ENCODE measurements at regions not wholly inside any gene's neighbourhood (a gene's known extent, or its start where the extent isn't known, plus 50 kb on each side); places are given as distances from the start of the nearest gene placed in this dataset.

DNA sequence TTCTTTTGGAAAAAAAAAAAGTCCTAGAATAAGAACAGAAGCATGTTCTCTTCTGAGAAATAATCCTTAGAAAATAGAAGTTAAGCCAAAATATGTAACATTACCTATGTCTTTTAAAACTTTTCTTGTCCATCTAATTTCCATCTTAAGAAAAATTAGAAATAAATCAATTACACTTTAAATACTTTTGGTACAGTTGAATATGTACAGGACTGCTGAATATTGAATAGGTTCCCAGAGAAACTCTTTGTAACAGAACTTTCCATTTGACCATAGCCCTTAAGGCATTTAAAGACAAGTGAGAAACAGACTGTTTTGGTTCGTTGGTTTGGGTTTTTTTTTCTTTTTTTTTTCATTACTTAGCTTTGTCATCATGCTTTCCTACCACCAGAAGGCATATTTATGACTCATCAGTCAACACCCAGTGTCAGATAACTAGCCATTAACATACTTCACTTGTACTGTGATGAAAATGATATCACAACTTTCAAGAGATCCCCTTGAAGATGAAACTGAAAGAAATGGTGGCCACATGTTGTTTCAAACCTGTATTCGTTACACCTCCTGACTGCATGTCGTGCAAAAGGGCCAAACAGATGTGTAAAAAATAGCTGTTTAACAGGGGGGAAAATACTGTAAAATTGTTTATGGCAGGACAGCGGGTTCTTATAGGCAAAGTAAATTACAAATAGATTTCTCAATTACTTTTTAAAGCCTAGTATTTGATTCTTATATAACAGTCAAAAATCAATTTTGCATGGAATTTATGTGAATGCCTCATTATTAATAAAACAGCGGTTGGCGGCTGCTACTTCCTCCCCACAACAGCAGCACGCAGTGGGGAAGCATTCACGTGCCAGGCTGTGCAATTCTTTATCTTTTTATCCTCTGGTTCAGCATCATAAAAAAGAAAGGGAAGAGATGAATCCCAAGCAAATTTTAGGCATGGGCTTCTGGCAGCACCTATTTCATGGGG is 280.7 kb upstream of the HNRNPA3 start:
- no peak overlapping the region for H3K4me3 Mint-ChIP-seq
- POLR2A ChIA-PET, result no interaction called here
- 0 out of 2 replicates have a peak, but pooled peaks cover 3% of the 10 kb centered on the region for H3K36me3 Mint-ChIP-seq
- CTCF ChIA-PET, result no interaction called here
- H3K9me3 Mint-ChIP-seq, result peaks cover 12% of the 10 kb centered on the region
- no peak for TF ChIP-seq ZNF396 (CRISPR knock-in tag; IDR thresholded peaks at IDR 0.05; ENCODE audit: borderline replicate concordance)
- TF ChIP-seq, protein P1, sequence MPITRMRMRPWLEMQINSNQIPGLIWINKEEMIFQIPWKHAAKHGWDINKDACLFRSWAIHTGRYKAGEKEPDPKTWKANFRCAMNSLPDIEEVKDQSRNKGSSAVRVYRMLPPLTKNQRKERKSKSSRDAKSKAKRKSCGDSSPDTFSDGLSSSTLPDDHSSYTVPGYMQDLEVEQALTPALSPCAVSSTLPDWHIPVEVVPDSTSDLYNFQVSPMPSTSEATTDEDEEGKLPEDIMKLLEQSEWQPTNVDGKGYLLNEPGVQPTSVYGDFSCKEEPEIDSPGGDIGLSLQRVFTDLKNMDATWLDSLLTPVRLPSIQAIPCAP (CRISPR knock-in tag; IDR thresholded peaks at IDR 0.05), result no peak
- no peak for TF ChIP-seq FOXP1 (CRISPR knock-in tag; IDR thresholded peaks at IDR 0.05; ENCODE audit: borderline replicate concordance)
- TF ChIP-seq ZNF423 (CRISPR knock-in tag; IDR thresholded peaks at IDR 0.05), result no peak
- TF ChIP-seq MXD4 (CRISPR knock-in tag; IDR thresholded peaks at IDR 0.05; ENCODE audit: borderline replicate concordance), result no peak
- TF ChIP-seq, protein P2, sequence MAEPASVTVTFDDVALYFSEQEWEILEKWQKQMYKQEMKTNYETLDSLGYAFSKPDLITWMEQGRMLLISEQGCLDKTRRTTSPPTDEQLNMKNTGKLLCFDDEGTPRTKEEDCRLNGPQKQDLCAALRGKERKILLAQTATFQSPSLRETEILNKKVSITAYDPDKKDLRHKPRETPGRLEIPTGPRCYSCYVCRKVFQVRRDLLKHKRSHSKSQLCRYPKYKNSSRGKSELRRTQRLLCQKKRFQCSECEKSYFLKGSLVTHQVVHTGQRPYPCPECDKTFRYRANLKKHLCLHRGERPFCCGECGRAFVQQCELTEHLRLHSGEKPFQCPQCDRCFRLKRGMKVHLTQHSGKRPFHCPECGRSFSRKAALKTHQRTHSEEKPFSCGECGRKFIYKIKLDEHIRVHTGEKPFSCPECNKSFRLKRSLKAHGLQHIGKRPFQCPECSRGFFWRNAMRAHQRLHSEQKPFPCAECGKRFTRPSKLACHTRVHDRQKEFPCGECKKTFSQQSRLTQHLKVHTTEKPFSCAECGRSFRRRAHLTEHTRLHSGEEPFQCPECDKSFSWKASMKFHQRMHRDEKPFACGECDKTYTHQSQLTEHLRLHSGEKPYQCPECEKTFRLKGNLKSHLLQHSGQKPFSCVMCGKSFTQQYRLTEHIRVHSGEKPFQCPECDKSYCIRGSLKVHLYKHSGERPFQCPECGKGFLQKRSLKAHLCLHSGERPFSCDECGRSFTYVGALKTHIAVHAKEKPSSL (CRISPR knock-in tag; conservative IDR thresholded peaks at IDR 0.05), result no peak
- TF ChIP-seq OVOL2 (CRISPR knock-in tag; IDR thresholded peaks at IDR 0.05; ENCODE audit: borderline replicate concordance), result no peak
- TF ChIP-seq, protein P3, sequence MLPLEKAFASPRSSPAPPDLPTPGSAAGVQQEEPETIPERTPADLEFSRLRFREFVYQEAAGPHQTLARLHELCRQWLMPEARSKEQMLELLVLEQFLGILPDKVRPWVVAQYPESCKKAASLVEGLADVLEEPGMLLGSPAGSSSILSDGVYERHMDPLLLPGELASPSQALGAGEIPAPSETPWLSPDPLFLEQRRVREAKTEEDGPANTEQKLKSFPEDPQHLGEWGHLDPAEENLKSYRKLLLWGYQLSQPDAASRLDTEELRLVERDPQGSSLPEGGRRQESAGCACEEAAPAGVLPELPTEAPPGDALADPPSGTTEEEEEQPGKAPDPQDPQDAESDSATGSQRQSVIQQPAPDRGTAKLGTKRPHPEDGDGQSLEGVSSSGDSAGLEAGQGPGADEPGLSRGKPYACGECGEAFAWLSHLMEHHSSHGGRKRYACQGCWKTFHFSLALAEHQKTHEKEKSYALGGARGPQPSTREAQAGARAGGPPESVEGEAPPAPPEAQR (CRISPR knock-in tag; IDR thresholded peaks at IDR 0.05), result no peak
- TF ChIP-seq, protein P4, sequence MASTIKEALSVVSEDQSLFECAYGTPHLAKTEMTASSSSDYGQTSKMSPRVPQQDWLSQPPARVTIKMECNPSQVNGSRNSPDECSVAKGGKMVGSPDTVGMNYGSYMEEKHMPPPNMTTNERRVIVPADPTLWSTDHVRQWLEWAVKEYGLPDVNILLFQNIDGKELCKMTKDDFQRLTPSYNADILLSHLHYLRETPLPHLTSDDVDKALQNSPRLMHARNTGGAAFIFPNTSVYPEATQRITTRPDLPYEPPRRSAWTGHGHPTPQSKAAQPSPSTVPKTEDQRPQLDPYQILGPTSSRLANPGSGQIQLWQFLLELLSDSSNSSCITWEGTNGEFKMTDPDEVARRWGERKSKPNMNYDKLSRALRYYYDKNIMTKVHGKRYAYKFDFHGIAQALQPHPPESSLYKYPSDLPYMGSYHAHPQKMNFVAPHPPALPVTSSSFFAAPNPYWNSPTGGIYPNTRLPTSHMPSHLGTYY (CRISPR knock-in tag; IDR thresholded peaks at IDR 0.05), result no peak
- TF ChIP-seq, protein P5, sequence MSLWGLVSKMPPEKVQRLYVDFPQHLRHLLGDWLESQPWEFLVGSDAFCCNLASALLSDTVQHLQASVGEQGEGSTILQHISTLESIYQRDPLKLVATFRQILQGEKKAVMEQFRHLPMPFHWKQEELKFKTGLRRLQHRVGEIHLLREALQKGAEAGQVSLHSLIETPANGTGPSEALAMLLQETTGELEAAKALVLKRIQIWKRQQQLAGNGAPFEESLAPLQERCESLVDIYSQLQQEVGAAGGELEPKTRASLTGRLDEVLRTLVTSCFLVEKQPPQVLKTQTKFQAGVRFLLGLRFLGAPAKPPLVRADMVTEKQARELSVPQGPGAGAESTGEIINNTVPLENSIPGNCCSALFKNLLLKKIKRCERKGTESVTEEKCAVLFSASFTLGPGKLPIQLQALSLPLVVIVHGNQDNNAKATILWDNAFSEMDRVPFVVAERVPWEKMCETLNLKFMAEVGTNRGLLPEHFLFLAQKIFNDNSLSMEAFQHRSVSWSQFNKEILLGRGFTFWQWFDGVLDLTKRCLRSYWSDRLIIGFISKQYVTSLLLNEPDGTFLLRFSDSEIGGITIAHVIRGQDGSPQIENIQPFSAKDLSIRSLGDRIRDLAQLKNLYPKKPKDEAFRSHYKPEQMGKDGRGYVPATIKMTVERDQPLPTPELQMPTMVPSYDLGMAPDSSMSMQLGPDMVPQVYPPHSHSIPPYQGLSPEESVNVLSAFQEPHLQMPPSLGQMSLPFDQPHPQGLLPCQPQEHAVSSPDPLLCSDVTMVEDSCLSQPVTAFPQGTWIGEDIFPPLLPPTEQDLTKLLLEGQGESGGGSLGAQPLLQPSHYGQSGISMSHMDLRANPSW (CRISPR knock-in tag; conservative IDR thresholded peaks at IDR 0.05; ENCODE audit: low read depth), result no peak
- TF ChIP-seq NFATC4 (CRISPR knock-in tag; IDR thresholded peaks at IDR 0.05), result no peak
- TF ChIP-seq, protein P6, sequence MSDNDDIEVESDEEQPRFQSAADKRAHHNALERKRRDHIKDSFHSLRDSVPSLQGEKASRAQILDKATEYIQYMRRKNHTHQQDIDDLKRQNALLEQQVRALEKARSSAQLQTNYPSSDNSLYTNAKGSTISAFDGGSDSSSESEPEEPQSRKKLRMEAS (CRISPR knock-in tag; IDR thresholded peaks at IDR 0.05), result no peak
- TF ChIP-seq, protein P7, sequence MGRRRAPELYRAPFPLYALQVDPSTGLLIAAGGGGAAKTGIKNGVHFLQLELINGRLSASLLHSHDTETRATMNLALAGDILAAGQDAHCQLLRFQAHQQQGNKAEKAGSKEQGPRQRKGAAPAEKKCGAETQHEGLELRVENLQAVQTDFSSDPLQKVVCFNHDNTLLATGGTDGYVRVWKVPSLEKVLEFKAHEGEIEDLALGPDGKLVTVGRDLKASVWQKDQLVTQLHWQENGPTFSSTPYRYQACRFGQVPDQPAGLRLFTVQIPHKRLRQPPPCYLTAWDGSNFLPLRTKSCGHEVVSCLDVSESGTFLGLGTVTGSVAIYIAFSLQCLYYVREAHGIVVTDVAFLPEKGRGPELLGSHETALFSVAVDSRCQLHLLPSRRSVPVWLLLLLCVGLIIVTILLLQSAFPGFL (CRISPR knock-in tag; IDR thresholded peaks at IDR 0.05; ENCODE audit: borderline replicate concordance), result no peak
- TF ChIP-seq RELA (CRISPR knock-in tag; IDR thresholded peaks at IDR 0.05; ENCODE audit: borderline replicate concordance), result no peak
- TF ChIP-seq KAT7 (CRISPR knock-in tag; IDR thresholded peaks at IDR 0.05; ENCODE audit: borderline replicate concordance), result no peak
- TF ChIP-seq, protein P8, sequence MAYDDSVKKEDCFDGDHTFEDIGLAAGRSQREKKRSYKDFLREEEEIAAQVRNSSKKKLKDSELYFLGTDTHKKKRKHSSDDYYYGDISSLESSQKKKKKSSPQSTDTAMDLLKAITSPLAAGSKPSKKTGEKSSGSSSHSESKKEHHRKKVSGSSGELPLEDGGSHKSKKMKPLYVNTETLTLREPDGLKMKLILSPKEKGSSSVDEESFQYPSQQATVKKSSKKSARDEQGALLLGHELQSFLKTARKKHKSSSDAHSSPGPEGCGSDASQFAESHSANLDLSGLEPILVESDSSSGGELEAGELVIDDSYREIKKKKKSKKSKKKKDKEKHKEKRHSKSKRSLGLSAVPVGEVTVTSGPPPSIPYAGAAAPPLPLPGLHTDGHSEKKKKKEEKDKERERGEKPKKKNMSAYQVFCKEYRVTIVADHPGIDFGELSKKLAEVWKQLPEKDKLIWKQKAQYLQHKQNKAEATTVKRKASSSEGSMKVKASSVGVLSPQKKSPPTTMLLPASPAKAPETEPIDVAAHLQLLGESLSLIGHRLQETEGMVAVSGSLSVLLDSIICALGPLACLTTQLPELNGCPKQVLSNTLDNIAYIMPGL (CRISPR knock-in tag; IDR thresholded peaks at IDR 0.05), result no peak
- TF ChIP-seq, protein P9, sequence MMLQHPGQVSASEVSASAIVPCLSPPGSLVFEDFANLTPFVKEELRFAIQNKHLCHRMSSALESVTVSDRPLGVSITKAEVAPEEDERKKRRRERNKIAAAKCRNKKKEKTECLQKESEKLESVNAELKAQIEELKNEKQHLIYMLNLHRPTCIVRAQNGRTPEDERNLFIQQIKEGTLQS (CRISPR knock-in tag; conservative IDR thresholded peaks at IDR 0.05), result no peak
- TF ChIP-seq CBFB (CRISPR knock-in tag; IDR thresholded peaks at IDR 0.05; ENCODE audit: low read depth), result no peak
- no peak for TF ChIP-seq NR1H2 (CRISPR knock-in tag; IDR thresholded peaks at IDR 0.05)
- DNase-seq (ENCODE audit: low spot score), result no peak
- peaks cover 5% of the 10 kb centered on the region for H3K4me1 Mint-ChIP-seq
- no peak for ATAC-seq
- H3K27ac Mint-ChIP-seq, result no peak overlapping the region
- H3K27me3 Mint-ChIP-seq (ENCODE audit: low read depth), result no peaks in the 10 kb centered on the region

All from WTC11 (cell line).